MCF 10A (cell line): ENCODE measurements at regions not wholly inside any gene's neighbourhood (a gene's known extent, or its start where the extent isn't known, plus 50 kb on each side); places are given as distances from the start of the nearest gene placed in this dataset.

Source experiments
- BruUV-seq: library from RNA; stranded (reverse); fragments of 400-500 nt; replicated peaks from 2 replicates; lab custom pipeline; 2021; lab: Mats Ljungman, UMichigan
- CTCF ChIA-PET: fragments of 300-600 bp; sonication (Branson Sonifier 250); formaldehyde crosslinking; extraction: SDS; loops from one replicate; lab custom pipeline; 2021; ENCODE audit warnings: antibody characterized with exemption, inconsistent platforms; lab: Yijun Ruan, JAX
- POLR2A ChIA-PET: fragments of 300-600, 350-650 bp; sonication (Branson Sonifier 250); formaldehyde crosslinking; extraction: SDS; loops from one replicate; lab custom pipeline; 2020; ENCODE audit warnings: antibody characterized with exemption, inconsistent platforms; lab: Yijun Ruan, JAX
- DNase-seq: peaks from one replicate; pipeline ENCODE4 v3.0.0-alpha.2; 2018; ENCODE audit not compliant: unreplicated experiment
- H3K27ac Mint-ChIP-seq: one replicate; pipeline ENCODE4 v1.8.0; 2022; ENCODE audit warnings: mild to moderate bottlenecking, low read depth, mixed read lengths; ENCODE audit not compliant: unreplicated experiment
- H3K27me3 Mint-ChIP-seq: one replicate; pipeline ENCODE4 v1.8.0; 2022; ENCODE audit warnings: mixed read lengths; ENCODE audit not compliant: insufficient read depth, unreplicated experiment
- H3K36me3 Mint-ChIP-seq: one replicate; pipeline ENCODE4 v1.8.0; 2022; ENCODE audit warnings: mild to moderate bottlenecking, moderate library complexity, mixed read lengths; ENCODE audit not compliant: insufficient read depth, unreplicated experiment
- H3K4me1 Mint-ChIP-seq: one replicate; pipeline ENCODE4 v1.8.0; 2022; ENCODE audit warnings: mixed read lengths; ENCODE audit not compliant: insufficient read depth, unreplicated experiment
- H3K4me3 Mint-ChIP-seq: one replicate; pipeline ENCODE4 v1.8.0; 2022; ENCODE audit warnings: mild to moderate bottlenecking, moderate library complexity, mixed read lengths; ENCODE audit not compliant: unreplicated experiment
- H3K9me3 Mint-ChIP-seq: one replicate; pipeline ENCODE4 v1.8.0; 2022; ENCODE audit warnings: mixed read lengths; ENCODE audit not compliant: unreplicated experiment
- CTCF ChIP-seq: fragments of 200-600 bp; IDR thresholded peaks from one replicate; pipeline ENCODE4 v1.8.0; 2022; ENCODE audit warnings: antibody characterized with exemption, mild to moderate bottlenecking; ENCODE audit not compliant: unreplicated experiment
- intact Hi-C: fragments of 100-400 bp; cut with micrococcal nuclease; formaldehyde crosslinking; loops from 2 replicates; pipeline ENCODE4 v1.14.1; 2022

GRCh38 chr22:47963660-47964059, 1201.2 kb downstream of the TBC1D22A start:
- Mint-ChIP-seq H3K4me1 (no peaks in the 10 kb centered on the region), H3K27ac (no peak overlapping the region), H3K4me3 (no peak overlapping the region), H3K27me3 (no peaks in the 10 kb centered on the region), H3K36me3 (no peaks in the 10 kb centered on the region), H3K9me3 (peaks cover 39% of the 10 kb centered on the region)
- no TSS peak for BruUV-seq
- ChIA-PET POLR2A (no interaction called here), CTCF (no interaction called here)
- intact Hi-C loops: no loop called here
- DNase-seq: no peak
- no peak for TF ChIP-seq CTCF

GRCh38 chr22:47957649-47958048, 1195.2 kb downstream of the TBC1D22A start:
- H3K27me3 Mint-ChIP-seq: no peaks in the 10 kb centered on the region
- CTCF ChIA-PET: no interaction called here
- no peaks in the 10 kb centered on the region for H3K36me3 Mint-ChIP-seq
- no peaks in the 10 kb centered on the region for H3K4me1 Mint-ChIP-seq
- DNase-seq: no peak
- POLR2A ChIA-PET: no interaction called here
- BruUV-seq: no TSS peak
- H3K9me3 Mint-ChIP-seq: peaks cover 16% of the 10 kb centered on the region
- no peak overlapping the region for H3K4me3 Mint-ChIP-seq
- TF ChIP-seq CTCF: no peak
- H3K27ac Mint-ChIP-seq: no peak overlapping the region
- intact Hi-C loops: no loop called here

GRCh38 chr22:47954107-47954506, 1191.7 kb downstream of the TBC1D22A start:
- no peak for TF ChIP-seq CTCF
- intact Hi-C loops: no loop called here
- POLR2A ChIA-PET: no interaction called here
- H3K27me3 Mint-ChIP-seq: no peaks in the 10 kb centered on the region
- H3K4me1 Mint-ChIP-seq: no peaks in the 10 kb centered on the region
- CTCF ChIA-PET: no interaction called here
- peaks cover 31% of the 10 kb centered on the region for H3K9me3 Mint-ChIP-seq
- H3K4me3 Mint-ChIP-seq: no peak overlapping the region
- DNase-seq: no peak
- H3K36me3 Mint-ChIP-seq: no peaks in the 10 kb centered on the region
- no TSS peak for BruUV-seq
- H3K27ac Mint-ChIP-seq: no peak overlapping the region

GRCh38 chr22:47944941-47945340, 1182.5 kb downstream of the TBC1D22A start:
- H3K4me1 Mint-ChIP-seq: no peaks in the 10 kb centered on the region
- no peak for TF ChIP-seq CTCF
- no peak overlapping the region for H3K4me3 Mint-ChIP-seq
- no TSS peak for BruUV-seq
- H3K27me3 Mint-ChIP-seq: no peaks in the 10 kb centered on the region
- ChIA-PET CTCF (no interaction called here), POLR2A (no interaction called here)
- H3K9me3 Mint-ChIP-seq: peaks cover 26% of the 10 kb centered on the region
- H3K36me3 Mint-ChIP-seq: no peaks in the 10 kb centered on the region
- no peak for DNase-seq
- no peak overlapping the region for H3K27ac Mint-ChIP-seq
- intact Hi-C loops: no loop called here
